ENCODE measurements at regions not wholly inside any gene's neighbourhood (a gene's known extent, or its start where the extent isn't known, plus 50 kb on each side); places are given as distances from the start of the nearest gene placed in this dataset.

DNA sequence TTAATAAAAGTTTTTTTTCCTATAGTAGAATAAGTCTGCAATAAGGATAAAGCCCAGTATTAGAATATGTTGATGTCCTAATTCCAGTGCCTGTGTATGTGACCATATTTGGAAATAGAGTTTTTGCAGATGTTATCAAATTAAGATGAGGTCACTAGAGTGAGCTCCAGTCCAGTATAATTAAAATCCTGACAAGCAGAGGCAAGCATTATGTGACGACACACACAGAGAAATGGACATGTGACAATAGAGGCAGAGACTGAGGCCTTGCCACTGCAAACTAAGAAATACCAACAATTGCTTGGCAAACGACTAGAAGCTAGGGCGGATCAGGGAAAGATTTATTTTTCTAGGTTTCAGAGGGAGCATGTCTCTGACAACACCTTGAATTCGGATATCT, 216.4 kb upstream of the CYLC2 start:
- TF ChIP-seq, protein P1, sequence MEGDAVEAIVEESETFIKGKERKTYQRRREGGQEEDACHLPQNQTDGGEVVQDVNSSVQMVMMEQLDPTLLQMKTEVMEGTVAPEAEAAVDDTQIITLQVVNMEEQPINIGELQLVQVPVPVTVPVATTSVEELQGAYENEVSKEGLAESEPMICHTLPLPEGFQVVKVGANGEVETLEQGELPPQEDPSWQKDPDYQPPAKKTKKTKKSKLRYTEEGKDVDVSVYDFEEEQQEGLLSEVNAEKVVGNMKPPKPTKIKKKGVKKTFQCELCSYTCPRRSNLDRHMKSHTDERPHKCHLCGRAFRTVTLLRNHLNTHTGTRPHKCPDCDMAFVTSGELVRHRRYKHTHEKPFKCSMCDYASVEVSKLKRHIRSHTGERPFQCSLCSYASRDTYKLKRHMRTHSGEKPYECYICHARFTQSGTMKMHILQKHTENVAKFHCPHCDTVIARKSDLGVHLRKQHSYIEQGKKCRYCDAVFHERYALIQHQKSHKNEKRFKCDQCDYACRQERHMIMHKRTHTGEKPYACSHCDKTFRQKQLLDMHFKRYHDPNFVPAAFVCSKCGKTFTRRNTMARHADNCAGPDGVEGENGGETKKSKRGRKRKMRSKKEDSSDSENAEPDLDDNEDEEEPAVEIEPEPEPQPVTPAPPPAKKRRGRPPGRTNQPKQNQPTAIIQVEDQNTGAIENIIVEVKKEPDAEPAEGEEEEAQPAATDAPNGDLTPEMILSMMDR (IDR thresholded peaks at IDR 0.05; ENCODE audit: low read depth, low read length), result no peak
- no peaks in the 10 kb centered on the region for H3K9me3 ChIP-seq (ENCODE audit: severe bottlenecking)
- H3K4me3 ChIP-seq (ENCODE audit: low read depth, low read length), result no peak overlapping the region
- no peak for DNase-seq
- H3K27ac ChIP-seq, result no peak overlapping the region
- no peaks in the 10 kb centered on the region for H3K27me3 ChIP-seq (ENCODE audit: insufficient read depth, low read depth, severe bottlenecking)
- H3K36me3 ChIP-seq, result no peaks in the 10 kb centered on the region

DNA sequence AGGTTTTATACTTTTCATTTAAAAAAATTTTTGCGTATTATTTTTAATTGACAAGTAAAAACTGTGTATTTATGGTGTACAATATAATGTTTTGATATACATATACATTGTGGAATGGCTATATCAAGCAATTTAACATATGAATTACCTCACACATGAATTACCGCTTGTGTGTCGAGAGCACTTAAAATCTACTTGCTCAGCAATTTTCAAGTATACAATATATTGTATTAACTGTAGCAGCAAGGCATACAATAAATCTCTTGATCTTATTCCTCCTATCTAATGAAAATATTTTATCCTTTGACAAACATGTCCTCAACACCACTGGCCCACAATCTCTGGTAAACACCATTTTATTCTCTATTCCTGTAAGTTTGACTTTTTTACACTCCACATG, 224.4 kb upstream of the CYLC2 start:
- DNase-seq, result no peak
- Histone ChIP-seq H3K27me3 (ENCODE audit: insufficient read depth, low read depth, severe bottlenecking) (no peaks in the 10 kb centered on the region), H3K27ac (no peak overlapping the region), H3K36me3 (no peaks in the 10 kb centered on the region), H3K9me3 (ENCODE audit: severe bottlenecking) (no peaks in the 10 kb centered on the region), H3K4me3 (ENCODE audit: low read depth, low read length) (no peak overlapping the region)
- TF ChIP-seq, protein P1 (IDR thresholded peaks at IDR 0.05; ENCODE audit: low read depth, low read length), result no peak

DNA sequence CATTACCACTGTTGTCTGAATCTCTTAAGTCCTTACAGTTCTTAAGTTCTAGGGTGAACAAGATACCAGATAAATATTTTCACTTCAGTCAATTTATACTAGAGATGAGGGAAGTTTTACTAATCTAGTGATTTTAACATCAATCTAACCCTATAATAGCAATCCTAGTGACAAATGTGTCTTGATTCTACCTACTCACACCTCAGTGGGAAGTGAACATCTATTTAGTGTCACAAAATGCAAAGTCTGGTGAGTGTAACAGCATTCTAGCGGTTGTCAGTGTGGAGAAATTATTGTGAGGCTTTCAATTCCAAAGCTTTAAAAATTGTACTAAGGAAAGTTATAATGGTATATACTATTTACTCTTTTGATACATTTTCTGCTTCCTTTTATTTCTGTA, 225.8 kb upstream of the CYLC2 start:
- H3K36me3 ChIP-seq, result no peaks in the 10 kb centered on the region
- TF ChIP-seq, protein P1 (IDR thresholded peaks at IDR 0.05; ENCODE audit: low read depth, low read length), result no peak
- no peak overlapping the region for H3K27ac ChIP-seq
- no peak for DNase-seq
- H3K9me3 ChIP-seq (ENCODE audit: severe bottlenecking), result no peaks in the 10 kb centered on the region
- no peak overlapping the region for H3K4me3 ChIP-seq (ENCODE audit: low read depth, low read length)
- no peaks in the 10 kb centered on the region for H3K27me3 ChIP-seq (ENCODE audit: insufficient read depth, low read depth, severe bottlenecking)

DNA sequence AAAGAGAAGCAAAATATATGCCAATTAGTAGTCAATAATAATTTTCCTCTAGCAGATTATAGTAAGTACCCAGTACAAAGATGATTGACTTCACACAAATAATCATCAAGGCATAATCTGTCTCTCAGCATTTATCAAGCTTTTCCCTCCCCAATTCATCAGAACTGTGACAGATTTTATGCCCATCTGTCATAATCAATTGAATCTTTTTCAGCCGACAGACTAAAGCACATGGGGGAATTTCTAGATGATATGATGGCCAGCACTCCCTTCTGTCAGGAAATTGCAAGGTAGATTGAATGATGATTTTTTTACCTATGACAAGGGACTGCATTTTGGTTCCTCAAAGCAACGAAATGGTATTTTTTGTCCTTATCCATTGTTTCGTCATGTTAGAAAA, 227.1 kb upstream of the CYLC2 start:
- DNase-seq, result no peak
- H3K9me3 ChIP-seq (ENCODE audit: severe bottlenecking), result no peaks in the 10 kb centered on the region
- TF ChIP-seq, protein P1 (IDR thresholded peaks at IDR 0.05; ENCODE audit: low read depth, low read length), result no peak
- no peaks in the 10 kb centered on the region for H3K36me3 ChIP-seq
- no peak overlapping the region for H3K4me3 ChIP-seq (ENCODE audit: low read depth, low read length)
- H3K27me3 ChIP-seq (ENCODE audit: insufficient read depth, low read depth, severe bottlenecking), result no peaks in the 10 kb centered on the region
- H3K27ac ChIP-seq, result no peak overlapping the region

DNA sequence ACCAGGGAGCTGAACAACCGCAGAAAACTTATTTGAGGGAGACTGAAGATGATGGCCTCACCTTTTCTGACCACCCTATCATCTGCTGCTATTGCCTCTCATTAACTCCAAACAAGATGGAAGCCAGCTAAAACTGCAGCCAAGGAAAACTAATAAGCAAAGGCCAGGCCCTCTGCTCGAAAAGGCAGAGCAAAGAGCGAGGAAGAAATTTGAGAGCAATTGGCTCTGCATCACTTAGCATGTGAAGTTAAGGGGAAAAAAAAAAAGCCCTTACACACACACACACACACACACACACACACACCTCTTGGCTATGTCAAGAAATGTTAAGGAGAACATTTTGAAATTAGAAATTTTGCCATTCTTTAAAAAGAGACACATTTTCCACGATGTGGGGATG, 228.1 kb upstream of the CYLC2 start:
- TF ChIP-seq, protein P1 (IDR thresholded peaks at IDR 0.05; ENCODE audit: low read depth, low read length), result no peak
- Histone ChIP-seq H3K4me3 (ENCODE audit: low read depth, low read length) (no peak overlapping the region), H3K9me3 (ENCODE audit: severe bottlenecking) (no peaks in the 10 kb centered on the region), H3K27me3 (ENCODE audit: insufficient read depth, low read depth, severe bottlenecking) (no peaks in the 10 kb centered on the region), H3K36me3 (no peaks in the 10 kb centered on the region), H3K27ac (no peak overlapping the region)
- DNase-seq, result no peak

DNA sequence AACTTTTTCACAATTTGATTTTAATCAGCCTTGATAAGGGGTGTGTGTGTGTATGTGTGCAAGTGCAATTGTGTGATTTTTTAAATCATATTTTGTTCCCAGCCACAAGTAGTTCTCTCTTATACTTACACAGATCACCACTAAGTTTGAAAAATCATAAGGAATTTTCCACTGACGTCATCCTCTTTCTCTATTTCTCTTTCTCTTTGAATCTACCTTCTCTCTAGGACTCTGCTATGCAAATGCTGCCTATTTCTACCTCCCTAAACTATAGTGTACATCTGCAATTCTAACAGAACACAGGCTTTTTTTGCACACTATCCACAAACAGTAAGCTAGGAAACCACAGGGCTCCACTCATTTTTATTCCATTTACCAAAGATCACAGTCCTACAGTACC, 254.6 kb upstream of the CYLC2 start:
- no peak overlapping the region for H3K27ac ChIP-seq
- H3K4me3 ChIP-seq (ENCODE audit: low read depth, low read length), result no peak overlapping the region
- no peaks in the 10 kb centered on the region for H3K27me3 ChIP-seq (ENCODE audit: insufficient read depth, low read depth, severe bottlenecking)
- no peaks in the 10 kb centered on the region for H3K9me3 ChIP-seq (ENCODE audit: severe bottlenecking)
- TF ChIP-seq, protein P1 (IDR thresholded peaks at IDR 0.05; ENCODE audit: low read depth, low read length), result no peak
- DNase-seq, result no peak
- H3K36me3 ChIP-seq, result no peaks in the 10 kb centered on the region

Measured in WERI-Rb-1 (cell line).